AG04449 (cell line): ENCODE measurements at regions not wholly inside any gene's neighbourhood (a gene's known extent, or its start where the extent isn't known, plus 50 kb on each side); places are given as distances from the start of the nearest gene placed in this dataset.

Source experiments
- CTCF ChIA-PET: fragments of 350-600 bp; formaldehyde crosslinking; extraction: SDS; loops from one replicate; lab custom pipeline; 2021; ENCODE audit warnings: antibody characterized with exemption; lab: Yijun Ruan, JAX
- POLR2A ChIA-PET: fragments of 400-600, 350-600 bp; formaldehyde crosslinking; extraction: SDS; loops from one replicate; lab custom pipeline; 2020; ENCODE audit warnings: antibody characterized with exemption, inconsistent platforms; lab: Yijun Ruan, JAX
- DNase-seq: peaks from one replicate; pipeline ENCODE4 v3.0.0-alpha.2; 2010; ENCODE audit warnings: low read depth, low spot score
- H3K4me3 ChIP-seq: 2 replicates; pipeline ENCODE4 v1.5.1; 2011; ENCODE audit warnings: low read depth, mild to moderate bottlenecking, control low read depth, low read length
- CTCF ChIP-seq: IDR thresholded peaks from one replicate; pipeline ENCODE4 v1.5.1; 2011; ENCODE audit warnings: mild to moderate bottlenecking, moderate library complexity, low read length, control low read depth, inconsistent platforms; ENCODE audit not compliant: insufficient read depth; ENCODE audit errors: missing control alignments

DNA sequence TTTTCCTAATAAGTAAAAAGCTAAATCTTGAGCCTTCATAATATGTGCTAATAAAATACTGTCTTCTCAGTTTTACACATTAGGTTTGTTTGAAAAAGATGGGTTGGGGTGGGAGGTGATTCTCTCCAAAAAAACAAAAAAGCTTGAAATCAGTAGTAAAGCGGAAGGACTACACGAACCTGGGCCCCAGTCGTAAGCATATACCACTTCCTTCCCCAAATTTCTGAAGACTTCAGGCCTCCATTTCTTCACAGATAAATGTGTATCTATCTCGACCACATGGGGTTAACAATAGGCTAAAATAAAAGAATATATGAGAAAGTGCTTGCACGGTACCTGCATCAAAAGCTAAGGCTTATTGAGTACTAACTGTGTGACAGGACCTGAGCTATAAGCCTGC, 51.6 kb upstream of the PAX2 start:
- POLR2A ChIA-PET = no interaction called here
- DNase-seq = no peak
- H3K4me3 ChIP-seq = no peak overlapping the region
- CTCF ChIA-PET = no interaction called here
- no peak for TF ChIP-seq CTCF
